T-cell (primary cell): ENCODE measurements at regions not wholly inside any gene's neighbourhood (a gene's known extent, or its start where the extent isn't known, plus 50 kb on each side); places are given as distances from the start of the nearest gene placed in this dataset.
"Not testable (repeated sequence)": the region's sequence is repeated elsewhere in the genome, so short reads cannot be mapped to it uniquely, and the experiment has no call there.

Experiments
- ATAC-seq, 4 experiments: fragments of 200-7000 bp in 3 of 4; fragments of 150-1000 bp in 1 of 4; cut with Tn5 transposase; replicated peaks in 1 of 4; 1 replicate in 3 of 4; 2 replicates in 1 of 4; pipeline ENCODE4 v1.10.0; 2021; ENCODE audit warnings: moderate library complexity in 3 of 4, mild to moderate bottlenecking in 2 of 4, moderate number of reproducible peaks in 1 of 4
- CTCF ChIA-PET, 2 donors: fragments of 300-600 bp; sonication (Branson Sonifier 250); formaldehyde crosslinking; loops; one replicate each; lab custom pipeline; 2022; ENCODE audit warnings: antibody characterized with exemption in 2 of 2; lab: Charles Lee
- POLR2A ChIA-PET, 2 donors: fragments of 300-600 bp; sonication (Branson Sonifier 250); formaldehyde crosslinking; loops; one replicate each; lab custom pipeline; 2022; ENCODE audit warnings: antibody characterized with exemption in 2 of 2; lab: Charles Lee
- DNase-seq, 35 experiments: peaks; one replicate each; pipeline versions ENCODE4 v3.0.0 to v3.0.0-alpha.2; 2013 to 2023
- H3K27ac ChIP-seq: one replicate; pipeline ENCODE4 v1.5.1; 2013; ENCODE audit warnings: low read length
- H3K27me3 ChIP-seq, 2 experiments: replicated peaks in 1 of 2; 1 replicate in 1 of 2; 2 replicates in 1 of 2; pipeline versions ENCODE4 v1.6.1 to v1.7.0; 2013; ENCODE audit warnings: low read length in 1 of 2, mixed read lengths in 1 of 2; ENCODE audit not compliant: control insufficient read depth in 2 of 2, insufficient read depth in 2 of 2; ENCODE audit errors: extremely low read depth in 1 of 2
- H3K36me3 ChIP-seq, 2 donors: 1 replicate in 1 of 2; 2 replicates in 1 of 2; pipeline versions ENCODE4 v1.6.1 to v1.7.0; 2013; ENCODE audit warnings: low read length in 1 of 2; ENCODE audit not compliant: control insufficient read depth in 2 of 2, insufficient read depth in 1 of 2; ENCODE audit errors: extremely low read depth in 1 of 2
- H3K4me1 ChIP-seq, 2 experiments: 1 replicate in 1 of 2; 2 replicates in 1 of 2; pipeline versions ENCODE4 v1.6.1 to v1.7.0; 2013; ENCODE audit warnings: low read length in 2 of 2, mixed read lengths in 1 of 2; ENCODE audit not compliant: insufficient read depth in 2 of 2, control insufficient read depth in 1 of 2; ENCODE audit errors: extremely low read depth in 1 of 2
- H3K4me3 ChIP-seq, 2 donors: 1 replicate in 1 of 2; 2 replicates in 1 of 2; pipeline versions ENCODE4 v1.5.1 to v1.7.0; 2013; ENCODE audit warnings: mild to moderate bottlenecking in 2 of 2, low read length in 1 of 2, moderate library complexity in 1 of 2; ENCODE audit not compliant: control insufficient read depth in 1 of 2; ENCODE audit errors: extremely low read depth in 1 of 2
- H3K9me3 ChIP-seq: 2 replicates; pipeline ENCODE4 v1.7.0; 2013
- H3K27ac Mint-ChIP-seq, 2 donors: one replicate each; pipeline ENCODE4 v1.8.0; 2020 to 2021; ENCODE audit warnings: mild to moderate bottlenecking in 2 of 2, mixed read lengths in 2 of 2
- H3K27me3 Mint-ChIP-seq, 2 donors: one replicate each; pipeline ENCODE4 v1.8.0; 2021 to 2022; ENCODE audit warnings: mixed read lengths in 2 of 2
- H3K36me3 Mint-ChIP-seq: one replicate; pipeline ENCODE4 v1.8.0; 2021; ENCODE audit warnings: mixed read lengths
- H3K4me1 Mint-ChIP-seq, 3 donors: one replicate each; pipeline ENCODE4 v1.8.0; 2020 to 2022; ENCODE audit warnings: mixed read lengths in 3 of 3, mild to moderate bottlenecking in 1 of 3
- H3K4me3 Mint-ChIP-seq, 3 donors: one replicate each; pipeline ENCODE4 v1.8.0; 2020 to 2022; ENCODE audit warnings: mild to moderate bottlenecking in 3 of 3, mixed read lengths in 3 of 3, moderate library complexity in 3 of 3
- H3K9me3 Mint-ChIP-seq, 3 donors: one replicate each; pipeline ENCODE4 v1.8.0; 2020 to 2022; ENCODE audit warnings: mixed read lengths in 3 of 3
- WGBS: methylation state at CpG from one replicate; pipeline ENCODE4 v1.1.5; 2013; ENCODE audit warnings: missing lambda C conversion rate; ENCODE audit not compliant: insufficient coverage; 5-methylcytosine and 5-hydroxymethylcytosine counted together

DNA sequence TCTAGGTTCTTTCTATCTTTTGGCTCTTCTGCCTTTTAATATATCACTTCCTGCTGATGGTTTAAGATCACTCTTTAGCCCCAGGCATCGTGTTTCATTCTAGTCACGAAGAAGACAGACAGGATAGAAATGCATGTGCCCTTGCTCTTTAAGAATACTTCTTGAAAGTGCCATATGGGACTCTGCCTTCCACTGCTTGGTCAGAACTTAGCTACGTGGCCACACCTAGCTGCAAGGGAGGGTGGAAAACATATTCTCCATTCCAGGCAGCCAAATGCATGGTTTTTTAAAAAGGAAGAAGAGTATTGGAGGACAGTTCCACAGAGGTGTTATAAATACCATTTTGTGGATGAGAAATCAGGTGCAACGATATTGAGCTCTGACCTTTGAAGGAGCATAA, 143.3 kb downstream of the KLRB1 start:
- Mint-ChIP-seq H3K36me3 (no peaks in the 10 kb centered on the region), H3K9me3 (no peaks in the 10 kb centered on the region), H3K27ac (no peak overlapping the region), H3K27me3 (no peaks in the 10 kb centered on the region), H3K4me3 (no peak overlapping the region), H3K4me1 (peaks cover 6 to 15% (median 9%) of the 10 kb centered on the region in 3 donors)
- ChIA-PET POLR2A (no interaction called here), CTCF (no interaction called here)
- Histone ChIP-seq H3K4me1 (peaks cover 2 to 13% of the 10 kb centered on the region in 2 experiments), H3K27me3 (no peaks in the 10 kb centered on the region), H3K27ac (no peak overlapping the region), H3K9me3 (no peaks in the 10 kb centered on the region), H3K4me3 (no peak overlapping the region), H3K36me3 (no peaks in the 10 kb centered on the region)
- 80% methylated on average over 2 of the region's 4 CpGs for WGBS
- ATAC-seq: no peak
- no peak for DNase-seq

DNA sequence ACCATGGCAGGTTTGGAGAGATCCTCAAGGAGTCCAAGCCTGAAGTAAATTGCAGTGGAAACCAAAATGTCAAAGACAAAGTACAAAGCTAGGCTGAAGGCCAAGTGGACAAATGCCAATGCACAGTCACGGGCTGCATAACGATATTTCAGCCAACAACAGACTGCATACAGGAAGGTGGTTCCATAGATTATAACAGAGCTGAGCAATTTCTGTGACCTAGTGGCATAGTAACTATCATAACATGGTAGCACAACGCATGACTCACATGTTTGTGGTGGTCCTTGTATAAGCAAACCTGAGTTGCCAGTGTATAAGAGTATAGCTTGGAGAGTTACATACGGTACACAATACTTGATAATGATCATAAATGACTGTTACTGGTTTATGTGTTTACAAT, 152.2 kb downstream of the KLRB1 start:
- H3K36me3 ChIP-seq, H3K4me1 Mint-ChIP-seq, H3K27ac ChIP-seq, H3K27me3 Mint-ChIP-seq, POLR2A ChIA-PET, H3K27ac Mint-ChIP-seq, H3K9me3 ChIP-seq, H3K9me3 Mint-ChIP-seq, H3K4me3 ChIP-seq, H3K27me3 ChIP-seq, H3K36me3 Mint-ChIP-seq, H3K4me3 Mint-ChIP-seq, H3K4me1 ChIP-seq, CTCF ChIA-PET, ATAC-seq: not testable (repeated sequence)
- no CpG with 5 or more reads among the region's 4 CpGs for whole genome bisulfite sequencing
- DNase-seq: peak in 1 of 35 experiments; percentile 2

DNA sequence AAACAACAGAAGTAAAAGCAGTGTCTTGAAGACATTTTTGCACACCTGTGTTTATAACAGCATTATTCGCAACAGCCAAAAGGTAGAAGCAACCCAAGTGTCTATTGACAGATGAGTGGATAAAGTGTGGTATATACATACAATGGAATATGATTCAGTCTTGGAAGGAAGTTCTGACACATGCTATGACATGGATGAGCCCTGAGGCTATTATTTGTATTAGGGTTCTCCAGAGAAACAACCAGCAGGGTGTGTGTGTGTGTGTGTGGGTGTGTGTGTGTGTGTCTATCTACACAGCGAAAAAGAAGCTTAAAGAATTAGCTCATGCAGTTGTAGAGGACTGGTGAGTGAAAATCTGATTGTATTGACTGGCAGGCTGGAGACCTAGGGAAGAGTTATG, 153.7 kb downstream of the KLRB1 start:
- H3K4me3 Mint-ChIP-seq, H3K9me3 ChIP-seq, POLR2A ChIA-PET, CTCF ChIA-PET, H3K36me3 ChIP-seq, H3K4me1 ChIP-seq, DNase-seq, H3K4me3 ChIP-seq, H3K36me3 Mint-ChIP-seq, H3K9me3 Mint-ChIP-seq, H3K27me3 Mint-ChIP-seq, H3K27ac ChIP-seq, ATAC-seq, H3K27ac Mint-ChIP-seq, H3K27me3 ChIP-seq: not testable (repeated sequence)
- WGBS: no CpG with 5 or more reads among the region's 2 CpGs
- H3K4me1 Mint-ChIP-seq: peaks cover 0 to 12% (median 9%) of the 10 kb centered on the region in 3 donors

DNA sequence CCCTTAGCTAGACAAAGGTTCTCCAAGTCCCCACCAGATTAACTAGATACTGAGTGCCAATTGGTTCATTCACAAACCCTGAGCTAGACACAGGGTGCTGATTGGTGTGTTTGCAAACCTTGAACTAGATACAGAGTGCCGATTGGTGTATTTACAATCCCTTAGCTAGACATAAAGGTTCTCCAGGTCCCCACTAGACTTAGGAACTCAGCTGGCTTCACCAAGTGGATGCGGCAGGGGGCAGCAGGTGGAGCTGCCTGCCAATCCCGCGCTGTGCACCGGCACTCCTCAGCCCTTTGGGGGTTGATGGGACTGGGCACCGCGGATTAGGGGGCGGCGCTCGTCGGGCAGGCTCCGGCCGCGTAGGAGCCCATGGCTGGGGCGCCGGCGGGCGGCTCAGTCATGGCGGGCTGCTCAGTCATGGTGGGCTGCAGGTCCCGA, 157.6 kb downstream of the KLRB1 start:
- H3K27ac ChIP-seq, H3K36me3 ChIP-seq, H3K27ac Mint-ChIP-seq, H3K9me3 ChIP-seq, H3K4me3 ChIP-seq, H3K27me3 Mint-ChIP-seq, H3K9me3 Mint-ChIP-seq, H3K27me3 ChIP-seq, H3K36me3 Mint-ChIP-seq: not testable (repeated sequence)
- DNase-seq (peak in 15 of 35 experiments; percentile 4 to 44 (median 26)), ATAC-seq (peak in 1 of 4 experiments; percentile 8)
- Mint-ChIP-seq H3K4me1 (peaks cover 19 to 26% (median 25%) of the 10 kb centered on the region in 3 donors), H3K4me3 (peak overlapping the region in 2 of 3 donors; percentile 98)
- H3K4me1 ChIP-seq: peaks cover 0 to 21% of the 10 kb centered on the region in 2 experiments
- WGBS: 77% methylated on average over 13 of the region's 20 CpGs
- ChIA-PET POLR2A (interaction anchor here in 1 of 2 donors (0.6 kb wide), 1 partner anchor 332 kb away, joined by 7 read pairs; no protein-coding TSS in a partner anchor), CTCF (interaction anchor here in 1 of 2 donors (1.4 kb wide), 1 partner anchor 119 kb away, joined by 3 read pairs; no protein-coding TSS in a partner anchor)

DNA sequence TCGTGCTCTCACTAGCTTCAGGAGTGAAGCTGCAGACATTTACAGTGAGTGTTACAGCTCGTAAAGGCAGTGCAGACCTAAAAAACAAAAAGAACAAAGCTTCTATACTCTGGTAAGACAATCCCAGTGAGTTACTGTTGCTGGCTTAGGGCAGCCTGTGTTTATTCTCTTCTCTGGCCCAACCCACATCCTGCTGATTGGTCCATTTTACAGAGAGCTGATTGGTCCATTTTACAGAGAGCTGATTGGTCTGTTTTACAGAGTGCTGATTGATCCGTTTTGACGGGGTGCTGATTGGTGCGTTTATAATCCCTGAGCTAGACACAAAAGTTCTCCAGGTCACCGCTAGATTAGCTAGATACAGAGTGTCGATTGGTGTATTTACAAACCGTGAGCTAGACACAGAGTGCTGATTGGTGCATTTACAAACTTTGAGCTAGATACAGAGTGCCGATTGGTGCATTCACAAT, 158.0 kb downstream of the KLRB1 start:
- H3K4me1 Mint-ChIP-seq: peaks cover 19 to 26% (median 25%) of the 10 kb centered on the region in 3 donors
- H3K4me3 ChIP-seq: peak overlapping the region in 1 of 2 donors; percentile 32
- POLR2A ChIA-PET: interaction anchor here (0.6 kb wide), 2 partner anchors 332 to 426 kb away, joined by 7 to 8 read pairs; no protein-coding TSS in a partner anchor
- not testable (repeated sequence) for H3K9me3 Mint-ChIP-seq, H3K9me3 ChIP-seq, H3K36me3 Mint-ChIP-seq, H3K27ac ChIP-seq, H3K36me3 ChIP-seq, ATAC-seq, H3K27me3 Mint-ChIP-seq, H3K27me3 ChIP-seq
- H3K27ac Mint-ChIP-seq: peak overlapping the region; percentile 20 to 48
- DNase-seq: peak in 3 of 35 experiments; percentile 4 to 22 (median 14)
- peak overlapping the region; percentile 98 for H3K4me3 Mint-ChIP-seq
- CTCF ChIA-PET: interaction anchor here in 1 of 2 donors (1.4 kb wide), 1 partner anchor 118 kb away, joined by 3 read pairs; no protein-coding TSS in a partner anchor
- peaks cover 0 to 21% of the 10 kb centered on the region in 2 experiments for H3K4me1 ChIP-seq
- 73% methylated on average over 6 of the region's 9 CpGs for WGBS

DNA sequence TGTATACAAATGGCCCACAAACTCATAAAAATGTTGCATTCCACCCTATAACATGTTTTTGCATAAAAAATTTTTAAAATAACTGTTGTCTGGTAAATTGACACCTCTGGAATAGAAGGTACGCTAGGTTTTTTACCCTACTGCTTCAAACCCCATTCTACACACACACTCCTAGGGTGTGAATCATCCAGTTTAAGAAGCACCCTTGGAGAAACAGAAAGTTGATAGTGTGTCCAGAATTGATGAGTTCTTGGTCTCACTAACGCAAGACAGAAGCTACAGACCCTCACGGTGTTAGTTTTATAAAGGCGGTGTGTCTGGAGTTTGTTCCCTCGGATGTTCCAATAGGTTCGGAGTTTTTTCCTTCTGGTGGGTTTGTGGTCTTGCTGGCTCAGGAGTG, 158.5 kb downstream of the KLRB1 start:
- WGBS: 68% methylated on average over 5 of the region's 6 CpGs
- Histone ChIP-seq H3K36me3 (no peaks in the 10 kb centered on the region), H3K27ac (no peak overlapping the region), H3K27me3 (no peaks in the 10 kb centered on the region), H3K4me1 (peaks cover 0 to 21% of the 10 kb centered on the region in 2 experiments), H3K4me3 (peak overlapping the region in 1 of 2 donors; percentile 75), H3K9me3 (no peaks in the 10 kb centered on the region)
- no peaks in the 10 kb centered on the region for H3K27me3 Mint-ChIP-seq
- peaks cover 19 to 26% (median 25%) of the 10 kb centered on the region in 3 donors for H3K4me1 Mint-ChIP-seq
- H3K4me3 Mint-ChIP-seq: peak overlapping the region; percentile 98
- peak in 1 of 35 experiments; percentile 8 for DNase-seq
- no peaks in the 10 kb centered on the region for H3K36me3 Mint-ChIP-seq
- H3K9me3 Mint-ChIP-seq: no peaks in the 10 kb centered on the region
- peak overlapping the region; percentile 20 to 48 for H3K27ac Mint-ChIP-seq
- ChIA-PET POLR2A (interaction anchor here in 1 of 2 donors (0.6 kb wide), 1 partner anchor 425 kb away, joined by 8 read pairs; no protein-coding TSS in a partner anchor), CTCF (interaction anchor here in 1 of 2 donors (1.4 kb wide), 1 partner anchor 118 kb away, joined by 3 read pairs; no protein-coding TSS in a partner anchor)
- ATAC-seq: no peak
